ENCODE measurements at regions not wholly inside any gene's neighbourhood (a gene's known extent, or its start where the extent isn't known, plus 50 kb on each side); places are given as distances from the start of the nearest gene placed in this dataset.

- Mint-ChIP-seq H3K27ac (no peak overlapping the region), H3K4me1 (no peaks in the 10 kb centered on the region), H3K9me3 (ENCODE audit: insufficient read depth) (no peaks in the 10 kb centered on the region), H3K27me3 (peaks cover 10% of the 10 kb centered on the region), H3K4me3 (no peak overlapping the region)
- intact Hi-C loops (cut with micrococcal nuclease): no loop called here
- no peak overlapping the region for H3K27ac ChIP-seq (ENCODE audit: low read length in 2 of 2)
- no peaks in the 10 kb centered on the region for H3K36me3 ChIP-seq (replicated peaks in 1 of 2; ENCODE audit: control extremely low read depth in 1 of 2, control insufficient read depth in 1 of 2, extremely low read depth in 1 of 2, insufficient read depth in 2 of 2, low read length in 1 of 2)
- no peak overlapping the region for H3K4me2 ChIP-seq (replicated peaks; ENCODE audit: low read depth, low read length, poor library complexity, severe bottlenecking)
- no peaks in the 10 kb centered on the region for H4K20me1 ChIP-seq (ENCODE audit: control insufficient read depth, insufficient read depth, low read length, poor library complexity, severe bottlenecking)
- H3K9me3 ChIP-seq (ENCODE audit: control extremely low read depth in 1 of 3, control insufficient read depth in 2 of 3, insufficient read depth in 1 of 3, low read length in 2 of 3): no peaks in the 10 kb centered on the region
- TF ChIP-seq CTCF (IDR thresholded peaks at IDR 0.05): no peak
- TF ChIP-seq EZH2 (IDR thresholded peaks at IDR 0.05; ENCODE audit: borderline replicate concordance, insufficient read depth, low read depth, low read length, poor library complexity, severe bottlenecking): no peak
- CTCF ChIA-PET: interaction anchor here (0.7 kb wide), 1 partner anchor 1324 kb away, joined by 3 read pairs; no protein-coding TSS in a partner anchor
- H3K79me2 ChIP-seq (ENCODE audit: control insufficient read depth, insufficient read depth, low read length): no peaks in the 10 kb centered on the region
- no peak overlapping the region for H3K4me3 ChIP-seq (ENCODE audit: control extremely low read depth in 1 of 5, extremely low read depth in 1 of 5, insufficient read depth in 1 of 5, low read depth in 2 of 5, low read length in 4 of 5)
- ATAC-seq (ENCODE audit: low read depth) (no peak), DNase-seq (no peak)
- no peak overlapping the region for H2AFZ ChIP-seq (ENCODE audit: insufficient read depth, low read depth, low read length, poor library complexity, severe bottlenecking)
- WGBS (ENCODE audit: insufficient coverage): 72% methylated on average over 5 of the region's 6 CpGs
- no peaks in the 10 kb centered on the region for H3K27me3 ChIP-seq (replicated peaks in 1 of 4; ENCODE audit: control extremely low read depth in 1 of 4, control insufficient read depth in 3 of 4, insufficient read depth in 4 of 4, low read length in 3 of 4)
- no peak overlapping the region for H3K9ac ChIP-seq (ENCODE audit: low read length)
- H3K4me1 ChIP-seq (ENCODE audit: control insufficient read depth in 2 of 2, insufficient read depth in 2 of 2, low read length in 2 of 2): no peaks in the 10 kb centered on the region
- POLR2A ChIA-PET: no interaction called here
These were observed 310.6 kb downstream of the NPHP4 start for GRCh38 chr1:5681654-5682053.

DNA sequence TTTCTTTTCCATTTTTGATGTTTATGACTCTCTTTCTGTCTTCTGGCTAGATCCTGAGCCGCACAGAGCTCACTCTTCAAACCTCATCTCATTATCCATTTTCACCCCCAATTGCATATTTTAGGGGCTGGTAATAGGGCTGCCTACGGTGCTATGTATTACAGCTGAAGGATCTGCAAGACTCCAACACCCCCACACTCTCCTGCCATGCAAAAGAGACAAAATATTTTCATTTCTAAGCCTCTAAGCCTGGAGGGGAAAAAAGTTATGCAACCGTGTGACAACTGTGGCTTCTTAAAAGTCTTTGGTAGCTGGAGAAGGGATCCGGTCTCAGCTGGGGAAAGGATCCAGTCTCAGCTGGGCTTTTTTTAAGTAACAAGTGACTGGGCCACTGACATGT lies 311.6 kb downstream of the NPHP4 start:
- POLR2A ChIA-PET: no interaction called here
- Histone ChIP-seq H2AFZ (ENCODE audit: insufficient read depth, low read depth, low read length, poor library complexity, severe bottlenecking) (no peak overlapping the region), H3K27ac (ENCODE audit: low read length in 2 of 2) (no peak overlapping the region), H3K36me3 (replicated peaks in 1 of 2; ENCODE audit: control extremely low read depth in 1 of 2, control insufficient read depth in 1 of 2, extremely low read depth in 1 of 2, insufficient read depth in 2 of 2, low read length in 1 of 2) (no peaks in the 10 kb centered on the region), H3K9me3 (ENCODE audit: control extremely low read depth in 1 of 3, control insufficient read depth in 2 of 3, insufficient read depth in 1 of 3, low read length in 2 of 3) (peaks cover 0 to 1% (median 0%) of the 10 kb centered on the region in 3 donors), H3K9ac (ENCODE audit: low read length) (no peak overlapping the region), H3K4me3 (ENCODE audit: control extremely low read depth in 1 of 5, extremely low read depth in 1 of 5, insufficient read depth in 1 of 5, low read depth in 2 of 5, low read length in 4 of 5) (no peak overlapping the region), H3K4me1 (ENCODE audit: control insufficient read depth in 2 of 2, insufficient read depth in 2 of 2, low read length in 2 of 2) (no peaks in the 10 kb centered on the region), H3K79me2 (ENCODE audit: control insufficient read depth, insufficient read depth, low read length) (no peaks in the 10 kb centered on the region), H3K4me2 (replicated peaks; ENCODE audit: low read depth, low read length, poor library complexity, severe bottlenecking) (no peak overlapping the region), H4K20me1 (ENCODE audit: control insufficient read depth, insufficient read depth, low read length, poor library complexity, severe bottlenecking) (no peaks in the 10 kb centered on the region), H3K27me3 (replicated peaks in 1 of 4; ENCODE audit: control extremely low read depth in 1 of 4, control insufficient read depth in 3 of 4, insufficient read depth in 4 of 4, low read length in 3 of 4) (no peaks in the 10 kb centered on the region)
- ATAC-seq (ENCODE audit: low read depth) (no peak), DNase-seq (no peak)
- Mint-ChIP-seq H3K27me3 (peaks cover 9% of the 10 kb centered on the region), H3K4me1 (no peaks in the 10 kb centered on the region), H3K27ac (no peak overlapping the region), H3K9me3 (ENCODE audit: insufficient read depth) (peaks cover 3% of the 10 kb centered on the region), H3K4me3 (no peak overlapping the region)
- TF ChIP-seq EZH2 (IDR thresholded peaks at IDR 0.05; ENCODE audit: borderline replicate concordance, insufficient read depth, low read depth, low read length, poor library complexity, severe bottlenecking) (no peak), CTCF (IDR thresholded peaks at IDR 0.05) (no peak)
- CTCF ChIA-PET: no interaction called here
- intact Hi-C loops (cut with micrococcal nuclease): no loop called here
- WGBS (ENCODE audit: insufficient coverage): 78% methylated on average over 2 of the region's 4 CpGs
